HCT116 (cell line): ENCODE measurements at regions not wholly inside any gene's neighbourhood (a gene's known extent, or its start where the extent isn't known, plus 50 kb on each side); places are given as distances from the start of the nearest gene placed in this dataset.
"Not testable (repeated sequence)": the region's sequence is repeated elsewhere in the genome, so short reads cannot be mapped to it uniquely, and the experiment has no call there.

Source experiments
- ATAC-seq: fragments of 200-7000 bp; cut with Tn5 transposase; 2 replicates; pipeline ENCODE4 v1.9.1; 2020; ENCODE audit warnings: mild to moderate bottlenecking, moderate library complexity
- BruUV-seq: library from RNA; stranded (reverse); fragments of 400-500 nt; replicated peaks from 2 replicates; lab custom pipeline; 2021; lab: Mats Ljungman, UMichigan
- CTCF ChIA-PET: fragments of 300-600 bp; sonication (Branson Sonifier 250); formaldehyde crosslinking; loops from one replicate; lab custom pipeline; 2021; ENCODE audit warnings: antibody characterized with exemption; lab: Charles Lee
- POLR2A ChIA-PET: fragments of 300-600, 350-600 bp; sonication (Branson Sonifier 250); formaldehyde crosslinking; loops from one replicate; lab custom pipeline; 2021; ENCODE audit warnings: antibody characterized with exemption; lab: Charles Lee
- RAD21 ChIA-PET, 2 experiments: fragments of 300-600 bp; sonication (Branson Sonifier 250); formaldehyde crosslinking; loops; one replicate each; lab custom pipeline; 2023; ENCODE audit warnings: low total read pairs in 2 of 2; ENCODE audit not compliant: uncharacterized antibody in 2 of 2, unreplicated experiment in 2 of 2, low non-redundant PET in 1 of 2; lab: Charles Lee
- DNase-seq: peaks from one replicate; pipeline ENCODE4 v3.0.0-alpha.2; 2010; ENCODE audit warnings: low read depth, low spot score
- H2AFZ ChIP-seq: fragments of 200-600 bp; shearing (Covaris generic), sonication (generic); 2 replicates; pipeline ENCODE4 v1.6.1; 2017; ENCODE audit warnings: low read depth, mixed run types, mixed read lengths, antibody characterized with exemption, low read length; ENCODE audit not compliant: poor library complexity, severe bottlenecking
- H3K27ac ChIP-seq: 2 replicates; pipeline ENCODE4 v1.5.1; 2012; ENCODE audit warnings: low read depth, low read length
- H3K27me3 ChIP-seq: fragments of 200-600 bp; sonication (generic); 2 replicates; pipeline ENCODE4 v1.6.1; 2016; ENCODE audit warnings: mixed run types, low read length, mixed read lengths; ENCODE audit not compliant: insufficient read depth
- H3K36me3 ChIP-seq, 2 experiments: fragments of 200-500 bp in 1 of 2; fragments of 200-600 bp in 1 of 2; sonication (Bioruptor generic) in 1 of 2; sonication (generic) in 1 of 2; 2 replicates each; pipeline versions ENCODE4 v1.5.1 to v1.6.1; 2014 to 2016; ENCODE audit warnings: low read length in 2 of 2, inconsistent platforms in 1 of 2, mixed read lengths in 1 of 2, mixed run types in 1 of 2; ENCODE audit not compliant: insufficient read depth in 2 of 2, control insufficient read depth in 1 of 2
- H3K4me1 ChIP-seq, 2 experiments: fragments of 200-600 bp in 1 of 2; sonication (generic) in 1 of 2; 2 replicates each; pipeline versions ENCODE4 v1.5.1 to v1.6.1; 2012 to 2017; ENCODE audit warnings: low read length in 2 of 2, inconsistent platforms in 1 of 2, mild to moderate bottlenecking in 1 of 2, mixed read lengths in 1 of 2, mixed run types in 1 of 2, moderate library complexity in 1 of 2; ENCODE audit not compliant: insufficient read depth in 2 of 2, control insufficient read depth in 1 of 2
- H3K4me2 ChIP-seq: fragments of 200-600 bp; sonication (generic); 2 replicates; pipeline ENCODE4 v1.6.1; 2017; ENCODE audit warnings: mixed run types, low read length, mixed read lengths
- H3K4me3 ChIP-seq, 2 experiments: fragments of 200-600 bp in 1 of 2; sonication (generic) in 1 of 2; replicated peaks in 1 of 2; 2 replicates each; pipeline ENCODE4 v1.5.1; 2011 to 2016; ENCODE audit warnings: low read length in 2 of 2, control low read depth in 1 of 2, low read depth in 1 of 2, mild to moderate bottlenecking in 1 of 2, mixed read lengths in 1 of 2, mixed run types in 1 of 2
- H3K79me2 ChIP-seq: fragments of 200-600 bp; sonication (generic); 2 replicates; pipeline ENCODE4 v1.6.1; 2017; ENCODE audit warnings: mild to moderate bottlenecking, mixed run types, low read length, moderate library complexity, mixed read lengths; ENCODE audit not compliant: insufficient read depth
- H3K9ac ChIP-seq: fragments of 200-600 bp; sonication (generic); 2 replicates; pipeline ENCODE4 v1.6.1; 2016; ENCODE audit warnings: low read length, mixed read lengths
- H3K9me2 ChIP-seq: fragments of 200-600 bp; sonication (generic), shearing (Covaris generic); 2 replicates; pipeline ENCODE4 v1.6.1; 2017; ENCODE audit warnings: mixed run types, mild to moderate bottlenecking, moderate library complexity; ENCODE audit not compliant: insufficient read depth
- H3K9me3 ChIP-seq, 2 experiments: fragments of 200-500 bp in 1 of 2; fragments of 200-600 bp in 1 of 2; sonication (Bioruptor generic) in 1 of 2; sonication (generic) in 1 of 2; 2 replicates each; pipeline ENCODE4 v1.6.1; 2014 to 2017; ENCODE audit warnings: low read length in 2 of 2, mixed read lengths in 2 of 2, inconsistent platforms in 1 of 2, low read depth in 1 of 2, mild to moderate bottlenecking in 1 of 2, mixed run types in 1 of 2, moderate library complexity in 1 of 2; ENCODE audit not compliant: control insufficient read depth in 1 of 2, insufficient read depth in 1 of 2
- H4K20me1 ChIP-seq: fragments of 200-600 bp; sonication (generic), shearing (Covaris generic); 2 replicates; pipeline ENCODE4 v1.6.1; 2017; ENCODE audit warnings: mixed run types, mild to moderate bottlenecking, moderate library complexity; ENCODE audit not compliant: insufficient read depth
- CEBPB ChIP-seq: IDR thresholded peaks from 2 replicates; pipeline ENCODE4 v1.6.1; 2012; ENCODE audit warnings: low read depth
- EGR1 ChIP-seq: IDR thresholded peaks from 2 replicates; pipeline ENCODE4 v1.6.1; 2012; ENCODE audit warnings: low read depth
- ELF1 ChIP-seq: IDR thresholded peaks from 2 replicates; pipeline ENCODE4 v1.6.1; 2012; ENCODE audit warnings: low read depth, borderline replicate concordance
- EZH2 ChIP-seq: fragments of 200-600 bp; sonication (generic); IDR thresholded peaks from 2 replicates; pipeline ENCODE4 v1.6.1; 2017; ENCODE audit warnings: antibody characterized with exemption, mixed run types
- JUND ChIP-seq: IDR thresholded peaks from 2 replicates; pipeline ENCODE4 v1.6.1; 2012
- TCF7L2 ChIP-seq: IDR thresholded peaks from 2 replicates; pipeline ENCODE4 v1.7.0; 2011; ENCODE audit warnings: borderline replicate concordance, inconsistent platforms; ENCODE audit not compliant: insufficient read depth, insufficient read length; ENCODE audit errors: extremely low read depth
- YY1 ChIP-seq: IDR thresholded peaks from 2 replicates; pipeline ENCODE4 v1.6.1; 2011; ENCODE audit warnings: low read length, low read depth, moderate library complexity, mild to moderate bottlenecking; ENCODE audit not compliant: insufficient replicate concordance; ENCODE audit errors: extremely low read depth
- ZFX ChIP-seq: fragments of 450-650 bp; IDR thresholded peaks from 2 replicates; pipeline ENCODE4 v1.6.1; 2017
- intact Hi-C: fragments of 100-400 bp; cut with micrococcal nuclease; formaldehyde crosslinking; loops from 2 replicates; pipeline ENCODE4 v1.10.0; 2022
- TF ChIP-seq, protein P1 (sequence below), 3 experiments: fragments of 200-600 bp in 1 of 3; sonication (generic) in 1 of 3; IDR thresholded peaks in 2 of 3; conservative IDR thresholded peaks in 1 of 3; 2 replicates each; pipeline ENCODE4 v1.5.1; 2012 to 2017; ENCODE audit warnings: low read depth in 2 of 3, low read length in 2 of 3, antibody characterized with exemption in 1 of 3, borderline replicate concordance in 1 of 3, control low read depth in 1 of 3, mild to moderate bottlenecking in 1 of 3, mixed read lengths in 1 of 3, mixed run types in 1 of 3, moderate library complexity in 1 of 3; ENCODE audit not compliant: insufficient read depth in 1 of 3
- TF ChIP-seq, protein P2 (sequence below): IDR thresholded peaks from 2 replicates; pipeline ENCODE4 v1.6.1; 2012; ENCODE audit warnings: low read depth

DNA sequence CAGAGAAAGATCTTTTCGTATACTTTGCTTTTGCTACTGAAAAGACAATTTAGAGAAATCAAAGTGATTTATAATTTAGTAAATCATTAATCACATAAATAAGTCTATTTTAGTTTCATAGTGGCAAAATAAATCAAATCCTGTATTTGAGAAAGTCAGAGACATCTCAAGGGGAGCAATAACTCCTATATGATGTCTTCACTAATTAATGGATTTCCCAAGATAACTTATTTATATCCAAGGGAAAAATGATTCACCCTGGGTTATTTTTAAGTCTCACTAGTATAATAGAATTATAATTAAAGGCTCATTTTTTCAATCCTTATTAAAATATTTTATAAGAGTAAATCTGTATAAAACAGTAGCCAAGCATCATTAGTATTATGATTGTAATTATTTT, 177.8 kb upstream of the GIMD1 start:
- POLR2A ChIA-PET, result no interaction called here
- Histone ChIP-seq H2AFZ (no peak overlapping the region), H3K9me2 (no peaks in the 10 kb centered on the region), H3K9me3 (no peaks in the 10 kb centered on the region), H3K79me2 (no peaks in the 10 kb centered on the region), H4K20me1 (no peaks in the 10 kb centered on the region), H3K9ac (no peak overlapping the region), H3K27me3 (no peaks in the 10 kb centered on the region), H3K4me3 (no peak overlapping the region), H3K36me3 (no peaks in the 10 kb centered on the region), H3K4me2 (no peak overlapping the region), H3K4me1 (peaks cover under 1 to 4% of the 10 kb centered on the region in 2 experiments; a peak in 2 of 4 replicates), H3K27ac (no peak overlapping the region)
- BruUV-seq, result no TSS peak
- intact Hi-C loops, result no loop called here
- RAD21 ChIA-PET, result no interaction called here
- DNase-seq, result no peak
- no peak for TF ChIP-seq TCF7L2
- TF ChIP-seq ELF1, result no peak
- TF ChIP-seq ZFX, result no peak
- no peak for TF ChIP-seq JUND
- no peak for TF ChIP-seq EGR1
- no peak for TF ChIP-seq YY1
- TF ChIP-seq CEBPB, result no peak
- TF ChIP-seq, protein P1, sequence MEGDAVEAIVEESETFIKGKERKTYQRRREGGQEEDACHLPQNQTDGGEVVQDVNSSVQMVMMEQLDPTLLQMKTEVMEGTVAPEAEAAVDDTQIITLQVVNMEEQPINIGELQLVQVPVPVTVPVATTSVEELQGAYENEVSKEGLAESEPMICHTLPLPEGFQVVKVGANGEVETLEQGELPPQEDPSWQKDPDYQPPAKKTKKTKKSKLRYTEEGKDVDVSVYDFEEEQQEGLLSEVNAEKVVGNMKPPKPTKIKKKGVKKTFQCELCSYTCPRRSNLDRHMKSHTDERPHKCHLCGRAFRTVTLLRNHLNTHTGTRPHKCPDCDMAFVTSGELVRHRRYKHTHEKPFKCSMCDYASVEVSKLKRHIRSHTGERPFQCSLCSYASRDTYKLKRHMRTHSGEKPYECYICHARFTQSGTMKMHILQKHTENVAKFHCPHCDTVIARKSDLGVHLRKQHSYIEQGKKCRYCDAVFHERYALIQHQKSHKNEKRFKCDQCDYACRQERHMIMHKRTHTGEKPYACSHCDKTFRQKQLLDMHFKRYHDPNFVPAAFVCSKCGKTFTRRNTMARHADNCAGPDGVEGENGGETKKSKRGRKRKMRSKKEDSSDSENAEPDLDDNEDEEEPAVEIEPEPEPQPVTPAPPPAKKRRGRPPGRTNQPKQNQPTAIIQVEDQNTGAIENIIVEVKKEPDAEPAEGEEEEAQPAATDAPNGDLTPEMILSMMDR (IDR thresholded peaks at IDR 0.05 in 2 of 3, conservative IDR thresholded peaks at IDR 0.05 in 1 of 3; ENCODE audit: borderline replicate concordance in 1 of 3, insufficient read depth in 1 of 3, low read depth in 2 of 3, low read length in 2 of 3), result no peak
- TF ChIP-seq, protein P2, sequence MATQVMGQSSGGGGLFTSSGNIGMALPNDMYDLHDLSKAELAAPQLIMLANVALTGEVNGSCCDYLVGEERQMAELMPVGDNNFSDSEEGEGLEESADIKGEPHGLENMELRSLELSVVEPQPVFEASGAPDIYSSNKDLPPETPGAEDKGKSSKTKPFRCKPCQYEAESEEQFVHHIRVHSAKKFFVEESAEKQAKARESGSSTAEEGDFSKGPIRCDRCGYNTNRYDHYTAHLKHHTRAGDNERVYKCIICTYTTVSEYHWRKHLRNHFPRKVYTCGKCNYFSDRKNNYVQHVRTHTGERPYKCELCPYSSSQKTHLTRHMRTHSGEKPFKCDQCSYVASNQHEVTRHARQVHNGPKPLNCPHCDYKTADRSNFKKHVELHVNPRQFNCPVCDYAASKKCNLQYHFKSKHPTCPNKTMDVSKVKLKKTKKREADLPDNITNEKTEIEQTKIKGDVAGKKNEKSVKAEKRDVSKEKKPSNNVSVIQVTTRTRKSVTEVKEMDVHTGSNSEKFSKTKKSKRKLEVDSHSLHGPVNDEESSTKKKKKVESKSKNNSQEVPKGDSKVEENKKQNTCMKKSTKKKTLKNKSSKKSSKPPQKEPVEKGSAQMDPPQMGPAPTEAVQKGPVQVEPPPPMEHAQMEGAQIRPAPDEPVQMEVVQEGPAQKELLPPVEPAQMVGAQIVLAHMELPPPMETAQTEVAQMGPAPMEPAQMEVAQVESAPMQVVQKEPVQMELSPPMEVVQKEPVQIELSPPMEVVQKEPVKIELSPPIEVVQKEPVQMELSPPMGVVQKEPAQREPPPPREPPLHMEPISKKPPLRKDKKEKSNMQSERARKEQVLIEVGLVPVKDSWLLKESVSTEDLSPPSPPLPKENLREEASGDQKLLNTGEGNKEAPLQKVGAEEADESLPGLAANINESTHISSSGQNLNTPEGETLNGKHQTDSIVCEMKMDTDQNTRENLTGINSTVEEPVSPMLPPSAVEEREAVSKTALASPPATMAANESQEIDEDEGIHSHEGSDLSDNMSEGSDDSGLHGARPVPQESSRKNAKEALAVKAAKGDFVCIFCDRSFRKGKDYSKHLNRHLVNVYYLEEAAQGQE, result no peak
- TF ChIP-seq EZH2, result no peak
- ATAC-seq, result no peak
- CTCF ChIA-PET, result no interaction called here

DNA sequence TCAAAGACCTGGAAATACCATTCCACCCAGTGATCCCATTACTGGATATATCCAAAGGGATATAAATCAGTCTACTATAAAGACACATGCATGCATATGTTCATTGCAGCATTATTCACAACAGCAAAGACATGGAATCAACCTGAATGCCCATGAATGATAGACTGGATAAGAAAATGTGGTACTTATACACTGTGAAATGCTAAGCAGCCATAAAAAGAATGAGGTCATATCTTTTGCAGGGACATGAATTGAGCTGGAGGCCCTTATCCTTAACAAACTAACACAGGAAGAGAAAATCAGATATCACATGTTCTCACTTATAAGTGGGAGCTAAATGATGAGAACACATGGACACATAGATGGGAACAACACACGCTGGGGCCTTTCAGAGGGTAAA, 174.0 kb upstream of the GIMD1 start:
- peaks cover 5 to 10% of the 10 kb centered on the region in 2 experiments; a peak in 2 of 4 replicates for H3K4me1 ChIP-seq
- ATAC-seq, POLR2A ChIA-PET, H3K4me2 ChIP-seq, H3K79me2 ChIP-seq, RAD21 ChIA-PET, H3K9ac ChIP-seq, BruUV-seq, DNase-seq, H3K9me3 ChIP-seq, H3K9me2 ChIP-seq, H4K20me1 ChIP-seq, H3K27me3 ChIP-seq, H3K27ac ChIP-seq, H3K36me3 ChIP-seq, CTCF ChIA-PET, H2AFZ ChIP-seq, intact Hi-C loops, H3K4me3 ChIP-seq: not testable (repeated sequence)
